ENCODE measurements at regions not wholly inside any gene's neighbourhood (a gene's known extent, or its start where the extent isn't known, plus 50 kb on each side); places are given as distances from the start of the nearest gene placed in this dataset.
A peak's percentile ranks its signal among the peaks of the same experiment; 100 is the strongest.

DNA sequence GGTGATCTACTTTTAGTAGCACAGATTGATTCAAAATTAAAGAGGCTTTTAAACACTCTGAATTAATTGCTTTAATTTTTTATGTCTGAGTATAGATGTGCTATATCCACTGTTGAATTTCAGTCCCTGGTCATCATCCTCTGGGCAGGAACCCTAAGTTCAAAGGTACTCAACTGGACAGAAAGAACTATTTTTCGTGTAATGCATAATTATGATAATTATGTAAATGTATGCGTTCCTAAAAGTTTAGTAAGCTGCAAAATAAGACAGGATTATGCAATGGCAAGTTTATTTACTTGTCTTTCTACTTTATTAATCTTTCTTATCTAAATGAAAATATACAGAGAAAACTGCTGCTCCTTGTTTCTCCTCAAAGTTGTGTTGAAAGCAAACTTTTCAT lies 690.1 kb upstream of the MAN1A1 start:
- DNase-seq = no peak

DNA sequence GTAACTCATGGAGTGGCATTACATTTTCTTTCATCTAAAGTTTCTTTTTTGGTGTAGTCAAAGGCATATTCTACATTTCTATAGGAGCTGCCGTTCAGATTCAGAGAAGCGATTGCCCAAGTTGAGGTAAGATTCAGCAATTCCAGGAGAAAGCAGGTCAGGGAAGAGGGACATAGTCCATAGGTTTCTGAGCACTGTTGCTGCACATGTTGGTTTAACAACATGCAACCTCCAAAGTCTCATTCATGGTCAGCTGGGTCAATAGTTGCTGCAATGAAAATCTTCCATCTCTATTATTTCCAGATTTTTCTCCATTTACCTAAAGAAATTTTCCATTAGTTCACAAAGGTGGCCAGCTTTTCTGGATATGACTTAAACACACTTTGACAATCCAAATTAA lies 682.3 kb upstream of the MAN1A1 start:
- no peak for DNase-seq

DNA sequence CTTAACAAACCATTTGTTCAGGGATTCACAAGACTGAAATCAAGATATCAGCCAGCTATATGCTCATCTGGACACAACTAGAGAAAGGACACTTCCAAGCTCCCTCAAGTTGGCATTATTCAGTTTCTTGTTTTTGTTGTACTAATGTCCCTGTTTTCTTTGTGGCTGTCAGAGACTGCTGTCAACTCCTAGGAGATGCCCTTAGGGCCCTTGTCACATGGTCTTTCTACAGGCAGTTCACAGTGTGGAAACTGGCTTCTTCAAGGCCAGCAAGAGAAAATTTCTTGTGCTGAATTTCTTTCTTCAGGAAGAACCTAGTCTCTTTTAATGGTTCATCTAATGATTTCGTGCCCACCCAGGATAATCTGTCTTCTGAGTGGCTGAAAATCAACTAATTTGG lies 677.2 kb upstream of the MAN1A1 start:
- DNase-seq = no peak

DNA sequence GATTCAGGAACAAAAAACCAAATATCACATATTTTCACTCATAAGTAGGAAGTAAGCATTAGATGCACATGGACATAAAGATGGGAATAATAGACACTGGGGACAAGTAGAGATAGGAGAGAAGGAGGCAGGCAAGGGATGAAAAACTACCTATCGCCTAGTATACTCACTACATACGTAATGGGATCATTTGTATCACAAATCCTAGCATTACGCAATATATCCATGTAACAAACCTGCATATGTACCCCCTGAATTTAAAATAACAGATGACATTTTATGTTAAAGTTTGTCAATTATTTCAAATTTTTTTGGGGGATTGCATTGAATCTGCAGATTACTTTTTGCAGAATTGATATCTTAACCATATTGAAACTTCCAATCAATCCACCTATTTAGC lies 660.5 kb upstream of the MAN1A1 start:
- no peak for DNase-seq

DNA sequence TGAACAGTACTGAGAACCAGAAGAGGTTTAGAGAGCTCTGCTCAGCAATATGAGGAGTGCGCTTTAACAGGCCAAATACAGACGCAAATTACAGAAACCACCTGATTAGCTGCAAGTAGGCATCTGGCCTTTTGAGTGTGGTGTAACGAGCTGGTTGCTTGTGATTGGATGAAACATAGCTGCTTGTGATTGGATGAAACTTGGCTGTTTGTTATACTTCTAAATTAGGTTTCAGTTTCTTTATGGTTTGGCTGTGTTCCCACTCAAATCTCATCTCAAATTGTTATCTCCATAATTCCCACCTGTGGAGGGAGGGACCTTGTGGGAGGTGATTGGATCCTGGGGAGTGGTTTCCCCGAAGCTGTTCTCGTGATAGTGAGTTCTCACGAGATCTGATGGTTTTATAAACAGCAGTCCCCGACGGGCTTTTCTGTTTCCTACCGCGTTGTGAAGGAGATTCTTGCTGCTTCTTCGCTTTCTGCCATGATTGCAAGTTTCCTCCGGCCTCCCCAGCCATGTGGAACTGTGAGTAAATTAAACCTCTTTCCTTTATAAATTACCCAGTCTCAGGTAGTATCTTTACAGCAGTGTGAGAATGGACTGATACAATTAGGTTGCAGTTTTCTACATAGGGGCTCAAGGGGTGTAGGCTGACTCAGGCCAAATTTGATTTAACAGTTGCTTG lies 655.9 kb upstream of the MAN1A1 start:
- no peak for DNase-seq

DNA sequence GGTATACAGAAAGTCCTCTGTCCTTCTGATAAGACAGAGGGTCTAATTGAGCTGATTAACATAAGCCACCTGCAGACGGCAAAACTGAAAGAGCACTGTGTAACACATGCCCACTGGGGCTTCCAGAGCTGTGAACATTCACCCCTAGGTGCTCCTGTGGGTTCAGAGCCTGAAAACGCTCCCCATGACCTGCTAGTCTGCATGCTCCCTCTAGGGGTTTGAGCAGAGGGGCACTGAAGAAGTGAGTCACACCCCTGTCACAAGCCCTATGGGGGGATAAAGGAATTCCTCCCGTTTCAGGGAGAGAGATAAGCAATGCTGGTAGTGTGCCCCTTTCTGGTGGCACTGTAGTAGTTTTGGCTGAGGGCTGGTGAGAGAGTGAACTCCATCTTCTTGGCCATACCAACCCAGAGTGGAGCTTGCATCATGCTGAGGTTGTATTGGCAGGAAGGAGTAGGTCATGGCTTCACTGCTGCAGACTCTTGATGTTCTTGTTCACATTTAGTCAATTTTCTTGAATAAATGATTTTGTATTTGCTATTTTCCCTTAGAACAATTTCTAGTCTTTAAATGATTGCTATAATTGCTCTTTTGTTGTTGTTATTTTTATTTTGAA lies 637.5 kb upstream of the MAN1A1 start:
- DNase-seq = no peak

DNA sequence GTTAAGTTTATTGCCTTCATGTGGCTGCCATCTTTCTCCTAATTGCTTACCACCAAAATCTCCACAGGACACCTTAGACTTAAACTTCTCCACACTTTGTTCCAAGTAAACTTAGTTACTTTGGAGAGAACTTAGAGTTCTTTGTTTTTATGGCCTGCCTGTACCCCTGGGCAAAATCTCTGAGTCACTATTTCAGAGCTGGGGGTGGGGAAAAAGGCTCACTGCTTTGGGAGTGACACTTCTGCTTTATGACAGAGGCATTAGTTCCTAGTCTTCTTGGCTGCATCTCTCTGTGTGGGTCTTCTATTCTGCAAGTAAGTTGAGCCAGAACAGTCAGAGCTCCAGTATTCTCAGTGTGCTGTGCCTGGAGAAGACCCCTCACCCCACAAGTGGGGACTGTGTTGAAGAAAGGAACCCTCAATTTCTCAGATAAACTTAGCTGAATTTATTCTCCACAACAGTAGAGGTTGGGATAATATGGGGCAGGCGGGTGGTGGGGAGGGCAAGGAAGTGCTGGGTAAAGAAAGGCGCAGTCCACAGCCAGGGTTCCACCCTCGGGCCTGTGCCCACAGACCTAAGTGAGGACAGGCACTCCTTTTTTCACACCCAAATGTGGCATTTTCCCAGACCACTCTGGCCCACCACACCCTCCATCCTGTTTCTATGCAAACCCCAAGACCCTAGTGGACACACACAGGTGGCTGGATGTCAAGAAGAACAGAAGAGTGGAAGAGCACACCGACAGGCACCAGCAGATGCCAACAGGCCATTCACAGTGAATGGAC lies 636.6 kb upstream of the MAN1A1 start:
- no peak for DNase-seq

DNA sequence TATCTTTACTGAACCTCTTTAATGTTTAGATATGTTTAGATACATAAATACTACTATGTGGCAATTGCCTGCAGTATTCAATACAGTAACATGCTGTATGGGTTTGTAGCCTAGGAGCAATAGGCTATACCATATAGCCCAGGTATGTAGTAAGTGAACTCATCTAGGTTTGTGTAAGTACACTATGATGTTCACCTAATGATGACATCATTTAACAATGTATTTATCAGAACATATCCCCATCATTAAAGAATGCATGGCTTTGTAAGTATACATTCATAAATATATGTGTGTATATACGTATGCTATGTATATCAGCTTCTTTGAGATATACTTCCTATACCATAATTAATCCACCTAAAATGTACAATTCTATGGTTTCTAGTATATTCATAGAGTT lies 631.2 kb upstream of the MAN1A1 start:
- no peak for DNase-seq

DNA sequence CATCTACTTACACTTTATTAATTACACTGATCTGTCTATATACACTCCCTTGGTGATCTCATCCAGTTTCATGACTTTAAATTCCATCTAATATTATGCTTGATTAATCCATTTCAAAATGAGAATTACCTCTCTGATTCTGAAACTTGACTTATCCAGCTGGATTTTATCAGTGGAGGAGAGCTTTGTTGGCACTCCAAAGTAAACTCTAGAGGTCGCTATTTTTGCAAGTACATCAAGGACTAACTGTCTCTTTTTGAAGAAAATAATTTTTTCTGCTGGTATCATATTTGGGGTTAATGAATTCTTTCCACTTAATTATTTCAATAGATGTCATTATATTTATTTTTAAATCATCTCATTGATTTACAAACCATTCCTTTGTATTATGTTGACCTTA lies 630.3 kb upstream of the MAN1A1 start:
- DNase-seq = no peak

DNA sequence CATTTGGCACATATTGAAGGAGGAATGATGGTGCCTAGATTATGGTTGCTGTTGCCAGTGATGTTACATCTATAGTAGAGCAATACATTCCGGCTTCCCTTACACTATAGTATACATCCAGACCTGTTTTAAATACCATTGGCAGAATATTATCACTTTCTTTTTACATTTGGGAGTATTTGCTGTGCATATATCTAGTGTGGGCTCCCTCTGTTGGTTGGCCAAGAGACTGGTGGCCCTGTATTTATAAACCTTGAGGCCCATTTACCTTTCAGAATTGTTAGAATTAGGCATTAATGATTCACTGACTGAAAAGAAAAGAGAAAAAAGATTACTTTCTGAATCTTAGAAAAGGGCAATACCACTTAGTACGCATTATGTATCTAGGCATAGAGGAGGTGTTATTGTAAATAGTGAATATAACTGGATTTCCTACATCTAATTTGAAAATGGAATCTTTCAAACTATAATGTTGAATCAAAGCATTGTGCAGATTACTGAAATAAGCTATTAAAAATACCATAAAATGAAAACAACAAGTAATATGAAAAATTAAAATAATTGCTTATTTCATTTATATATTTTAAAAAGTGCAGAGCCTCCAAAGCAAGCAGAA lies 628.8 kb upstream of the MAN1A1 start:
- no peak for DNase-seq

DNA sequence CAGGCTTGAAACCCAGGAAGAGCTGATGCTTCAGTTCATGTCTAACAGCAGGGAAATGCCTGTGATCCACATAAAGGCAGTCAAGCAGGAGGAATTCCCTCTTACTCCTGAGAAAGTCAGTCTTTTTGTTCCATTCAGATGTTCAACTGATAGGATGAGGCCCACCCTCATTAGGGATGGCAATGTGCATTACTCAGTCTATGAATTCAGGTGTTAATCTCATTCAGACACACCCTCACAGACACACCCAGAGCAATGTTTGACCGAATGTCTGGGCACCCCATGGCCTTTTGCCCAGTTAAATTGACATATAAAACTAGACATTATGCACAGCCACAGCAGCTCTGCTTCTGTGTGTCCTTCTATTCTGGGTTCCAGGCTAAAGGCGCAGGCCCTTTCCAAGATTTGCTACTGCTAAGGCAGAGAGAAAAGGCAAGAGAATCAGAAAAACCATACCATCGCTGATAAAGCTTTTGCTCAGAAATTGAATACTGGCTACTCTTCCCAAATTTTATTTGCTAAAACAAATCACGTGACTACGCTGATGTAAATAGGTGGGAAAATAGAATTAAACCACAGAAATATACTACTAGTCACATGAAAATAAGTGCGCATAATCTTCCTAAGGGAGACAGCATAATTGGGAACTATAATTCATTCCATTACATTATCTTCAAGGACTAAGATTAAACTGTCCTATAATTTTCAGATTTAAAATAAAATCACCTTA lies 625.0 kb upstream of the MAN1A1 start:
- no peak for DNase-seq

DNA sequence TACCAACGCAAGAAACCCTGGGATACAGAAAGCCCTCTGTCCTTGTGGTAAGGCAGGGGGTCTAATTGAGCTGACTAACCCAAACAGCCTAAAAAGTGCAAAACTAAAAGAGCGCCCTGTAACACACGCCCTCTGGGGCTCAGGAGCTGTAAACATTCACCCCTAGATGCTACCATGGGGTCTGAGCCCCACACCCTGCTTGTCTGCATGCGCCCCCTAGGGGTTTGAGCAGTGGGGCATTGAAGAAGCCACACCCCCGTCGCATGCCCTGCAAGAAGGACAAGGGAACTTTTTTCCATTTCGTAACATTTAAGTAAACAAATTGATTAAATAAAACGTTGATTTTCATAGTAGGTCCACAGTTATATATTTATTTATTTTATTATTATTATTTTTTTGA lies 616.9 kb upstream of the MAN1A1 start:
- peak in 1 of 2 donors; percentile 31 for DNase-seq

DNA sequence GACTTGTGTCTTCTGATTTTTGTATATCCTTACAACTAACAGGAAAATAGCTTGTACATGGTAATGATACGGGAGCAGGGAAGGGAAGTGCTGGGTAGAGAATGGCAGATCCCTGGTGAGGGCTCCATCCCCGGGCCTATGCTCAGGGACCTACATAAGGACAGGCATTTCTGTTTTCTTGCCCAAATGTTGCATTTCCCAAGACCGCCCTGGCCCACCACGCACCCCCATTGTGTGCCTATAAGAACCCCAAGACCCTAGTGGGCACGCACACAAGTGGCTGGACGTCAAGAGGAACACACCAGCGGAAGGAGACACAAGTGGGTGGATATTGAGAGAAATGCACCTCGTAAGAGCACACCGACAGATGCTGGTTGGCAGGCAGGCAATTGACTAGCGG lies 616.3 kb upstream of the MAN1A1 start:
- no peak for DNase-seq

DNA sequence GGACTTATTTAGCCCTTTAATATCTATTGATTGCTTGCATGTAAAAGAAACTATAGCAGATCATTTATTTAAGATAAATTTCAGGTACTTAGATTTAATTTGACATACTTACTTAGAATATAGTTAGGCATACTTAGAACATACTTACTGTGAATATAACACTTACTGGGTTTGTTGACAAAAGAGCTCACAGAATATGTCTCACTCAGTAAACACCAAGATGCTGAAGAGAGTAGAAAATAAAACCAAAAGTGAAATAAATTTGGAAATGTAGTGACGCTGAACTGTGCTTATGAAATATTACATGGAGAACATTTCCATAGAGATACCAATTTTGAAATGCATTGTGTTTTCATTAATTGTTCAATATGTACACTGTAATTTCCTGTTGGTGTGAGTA lies 615.4 kb upstream of the MAN1A1 start:
- no peak for DNase-seq

DNA sequence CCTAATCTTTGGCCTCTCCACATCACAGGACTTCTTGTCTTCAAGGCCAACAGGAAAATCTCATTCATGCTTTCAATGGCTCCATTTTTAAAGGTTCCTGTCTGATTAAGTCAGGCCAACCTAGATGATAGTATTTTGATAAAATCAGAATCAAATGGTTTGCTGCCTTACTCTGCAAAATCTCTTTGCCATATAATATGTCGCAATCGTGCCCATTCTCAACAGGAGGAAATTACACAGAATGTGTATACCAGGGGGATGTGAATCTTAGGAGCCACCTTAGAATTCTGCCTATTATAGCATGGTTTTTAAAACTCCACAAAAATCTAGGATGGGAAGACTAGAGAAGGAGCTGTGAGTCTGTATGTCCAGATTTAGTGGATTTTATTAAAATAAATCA lies 612.9 kb upstream of the MAN1A1 start:
- no peak for DNase-seq

DNA sequence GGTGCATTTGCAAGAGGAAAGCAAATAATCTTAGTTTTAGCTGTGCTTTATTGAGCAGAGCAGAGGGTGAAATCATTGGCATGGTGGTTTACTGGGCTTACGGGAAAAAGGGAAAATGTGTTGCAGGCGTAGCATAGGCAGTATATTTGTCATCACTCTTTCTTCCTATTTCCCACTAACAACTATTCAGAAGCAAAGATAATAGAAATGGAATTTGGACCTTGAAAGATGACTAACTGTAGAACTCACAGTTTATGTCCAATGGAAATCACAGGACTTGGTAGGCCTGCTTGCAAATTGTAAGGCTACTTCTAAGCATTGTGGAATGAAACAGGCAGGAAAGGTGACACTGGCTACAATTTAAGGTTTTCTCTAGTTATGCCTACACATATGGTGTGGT lies 611.9 kb upstream of the MAN1A1 start:
- DNase-seq = no peak

DNA sequence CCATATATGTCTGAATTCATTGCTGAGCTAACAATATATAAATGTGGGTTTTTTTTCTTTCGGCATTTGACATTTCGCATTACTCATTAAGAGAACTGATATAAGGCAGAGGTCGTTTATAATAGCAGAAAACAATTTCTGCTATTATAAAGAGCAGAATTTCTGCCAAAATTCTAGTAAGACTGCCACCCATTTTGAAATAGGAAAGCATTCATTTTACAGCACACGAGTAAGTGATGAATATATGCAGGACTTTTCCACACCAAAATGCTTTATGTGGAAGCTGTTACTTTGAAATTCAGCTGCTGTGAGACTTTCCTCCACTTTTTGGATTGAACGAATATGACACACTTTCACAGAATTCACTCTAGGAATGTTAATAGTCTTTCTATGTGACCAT lies 610.9 kb upstream of the MAN1A1 start:
- DNase-seq = no peak

DNA sequence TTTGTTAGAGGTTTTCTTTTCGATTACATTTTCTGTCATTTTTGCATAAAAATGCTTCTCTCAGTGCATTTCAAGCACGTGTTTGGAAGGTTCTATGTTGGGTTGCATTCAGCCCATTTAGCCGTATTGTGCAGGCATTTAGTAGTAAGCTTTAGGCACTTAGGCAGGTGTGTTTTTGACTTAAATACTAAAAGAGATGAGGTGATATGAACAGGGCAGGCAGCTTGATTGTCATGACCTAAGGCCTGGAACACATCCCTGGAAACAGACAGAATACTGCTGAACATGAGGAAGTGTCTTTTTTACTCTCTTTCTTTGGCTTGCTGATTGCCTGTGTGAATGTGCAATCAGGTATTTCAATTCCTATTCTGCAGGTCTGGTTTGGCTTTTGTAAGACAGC lies 610.5 kb upstream of the MAN1A1 start:
- no peak for DNase-seq

DNA sequence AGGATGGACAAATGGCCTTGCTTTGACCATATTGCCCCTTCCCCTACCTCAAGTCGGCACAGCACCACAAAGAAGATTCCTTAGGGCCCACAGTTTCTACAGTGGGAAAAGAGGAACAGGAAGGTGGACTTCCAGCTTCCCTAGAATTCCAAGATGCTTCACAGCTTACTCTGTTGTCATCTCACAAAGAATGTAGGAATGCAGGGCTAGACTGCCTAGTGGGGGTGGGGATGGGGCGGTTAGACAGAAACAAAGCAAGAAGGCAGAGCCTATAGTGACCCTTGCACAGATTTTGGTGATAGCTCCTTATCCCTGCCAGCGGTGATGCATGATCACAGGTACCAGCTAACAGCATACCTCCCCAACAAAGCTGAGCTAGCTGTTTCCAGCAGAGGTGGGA lies 607.6 kb upstream of the MAN1A1 start:
- no peak for DNase-seq

DNA sequence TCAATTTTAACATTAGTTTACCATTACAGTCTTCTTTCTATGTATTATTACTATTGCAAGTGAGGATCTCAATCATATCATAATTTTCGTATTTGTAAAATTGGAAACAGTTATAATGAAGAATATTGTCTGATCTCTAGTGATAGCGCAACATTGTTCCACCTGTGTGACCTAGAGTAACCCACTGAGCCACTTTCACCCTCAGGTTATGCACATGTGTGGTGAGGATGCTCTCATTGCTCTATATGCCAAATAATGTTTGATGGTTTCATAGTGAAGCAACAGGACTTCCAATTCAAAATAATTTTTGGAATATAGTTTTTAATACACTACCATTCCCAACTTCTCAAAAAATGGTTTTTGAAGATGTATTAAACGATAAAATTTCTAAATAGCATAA lies 603.1 kb upstream of the MAN1A1 start:
- DNase-seq = no peak

DNA sequence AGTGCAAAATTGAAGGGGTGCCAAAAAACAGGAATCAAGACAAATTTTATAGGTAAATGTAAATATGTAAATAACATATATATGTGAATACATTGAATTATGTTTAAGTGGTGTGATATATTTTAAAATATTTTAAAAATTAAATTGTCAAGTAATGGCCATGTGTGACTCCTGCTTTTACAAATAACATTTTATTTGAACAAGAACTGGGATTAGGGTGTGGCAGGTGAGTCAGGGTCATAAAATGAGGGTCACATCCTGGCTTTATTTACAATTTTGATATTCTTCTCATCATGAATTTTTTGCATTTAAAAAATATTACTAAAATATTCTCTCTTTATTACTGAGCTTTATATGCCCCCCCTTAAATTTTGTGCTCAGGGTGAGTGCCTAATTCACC lies 601.1 kb upstream of the MAN1A1 start:
- DNase-seq = no peak

DNA sequence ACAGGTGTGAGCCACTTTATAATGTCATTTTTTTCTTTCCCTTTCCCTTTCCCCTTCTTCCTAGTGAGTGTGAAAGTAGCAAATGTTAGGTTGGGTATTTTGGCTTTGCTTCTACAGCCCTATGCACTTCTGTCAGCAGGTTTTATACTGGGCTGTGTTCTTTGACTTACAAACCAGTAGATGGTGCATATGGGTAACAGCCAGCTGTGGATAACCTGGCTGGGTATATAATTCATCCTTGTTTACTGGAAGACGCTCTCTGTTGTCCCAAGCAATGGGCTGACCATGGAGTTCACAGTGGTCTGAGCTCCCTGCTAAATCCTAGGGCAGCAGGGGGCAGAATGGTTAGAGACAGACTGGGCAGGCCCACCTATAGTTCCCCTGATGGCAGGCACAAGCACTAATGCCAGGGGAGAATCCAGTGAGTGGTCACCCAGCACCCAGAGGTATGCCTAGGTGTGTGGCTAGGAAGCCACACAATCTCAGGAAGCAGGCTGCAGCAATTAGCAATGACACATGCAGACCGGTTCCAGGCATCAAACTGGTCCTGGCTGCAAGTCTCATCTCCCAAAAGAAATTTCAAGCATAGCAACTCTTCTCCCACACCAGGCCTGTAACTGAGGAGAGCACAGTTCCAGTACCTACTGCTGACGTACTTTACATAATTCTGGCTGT lies 592.7 kb upstream of the MAN1A1 start:
- no peak for DNase-seq

DNA sequence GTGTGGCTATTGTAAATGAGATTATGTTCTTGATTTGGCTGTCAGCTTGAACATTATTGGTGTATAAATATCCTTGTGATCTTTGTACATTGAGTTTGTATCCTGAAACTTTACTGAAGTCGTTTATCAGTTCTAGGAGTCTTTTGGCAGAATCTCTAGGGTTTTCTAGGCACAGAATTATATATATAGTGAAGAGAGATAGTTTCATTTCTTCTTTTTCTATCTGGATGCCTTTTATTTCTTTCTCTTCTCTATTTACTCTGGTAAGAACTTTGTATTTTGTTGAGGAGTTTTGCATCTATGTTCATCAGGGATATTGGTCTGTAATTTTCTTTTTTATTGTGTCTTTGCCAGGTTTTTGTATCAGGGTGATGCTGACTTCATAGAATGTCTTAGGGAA lies 589.2 kb upstream of the MAN1A1 start:
- no peak for DNase-seq
